H9 (cell line): ENCODE measurements at regions not wholly inside any gene's neighbourhood (a gene's known extent, or its start where the extent isn't known, plus 50 kb on each side); places are given as distances from the start of the nearest gene placed in this dataset.

Source experiments
- DNase-seq: peaks from one replicate; pipeline ENCODE4 v3.0.0-alpha.2; 2017
- H2AFZ ChIP-seq: one replicate; pipeline ENCODE4 v1.6.1; 2013; ENCODE audit warnings: mild to moderate bottlenecking, low read length, control low read depth, moderate library complexity
- H2AK5ac ChIP-seq: 2 replicates; pipeline ENCODE4 v1.6.1; 2013; ENCODE audit warnings: low read length, control low read depth, mixed read lengths; ENCODE audit not compliant: insufficient read length
- H2BK120ac ChIP-seq: one replicate; pipeline ENCODE4 v1.6.1; 2013; ENCODE audit warnings: low read depth, mild to moderate bottlenecking, low read length, control low read depth, inconsistent platforms; ENCODE audit not compliant: poor library complexity, severe bottlenecking
- H2BK12ac ChIP-seq: 2 replicates; pipeline ENCODE4 v1.6.1; 2013; ENCODE audit warnings: low read length, control low read depth, mixed read lengths, low read depth; ENCODE audit not compliant: insufficient read length
- H2BK15ac ChIP-seq: 2 replicates; pipeline ENCODE4 v1.6.1; 2013; ENCODE audit warnings: low read depth, low read length, control low read depth
- H2BK20ac ChIP-seq: one replicate; pipeline ENCODE4 v1.6.1; 2013; ENCODE audit warnings: low read depth, mild to moderate bottlenecking, low read length, control low read depth, inconsistent platforms; ENCODE audit not compliant: poor library complexity, severe bottlenecking
- H2BK5ac ChIP-seq: 2 replicates; pipeline ENCODE4 v1.6.1; 2013; ENCODE audit warnings: low read length, control low read depth, mixed read lengths; ENCODE audit not compliant: insufficient read length
- H3K14ac ChIP-seq: 2 replicates; pipeline ENCODE4 v1.6.1; 2013; ENCODE audit warnings: low read length, control low read depth; ENCODE audit not compliant: insufficient read depth
- H3K18ac ChIP-seq: 2 replicates; pipeline ENCODE4 v1.6.1; 2013; ENCODE audit warnings: low read depth, mild to moderate bottlenecking, mixed read lengths, low read length, control low read depth; ENCODE audit not compliant: insufficient read length
- H3K23ac ChIP-seq: 2 replicates; pipeline ENCODE4 v1.6.1; 2013; ENCODE audit warnings: low read length, control low read depth, mixed read lengths, low read depth; ENCODE audit not compliant: insufficient read length
- H3K23me2 ChIP-seq: 2 replicates; pipeline ENCODE4 v1.6.1; 2013; ENCODE audit warnings: low read depth, mild to moderate bottlenecking, mixed read lengths, low read length, control low read depth; ENCODE audit not compliant: insufficient read length, poor library complexity, severe bottlenecking
- H3K27ac ChIP-seq: 2 replicates; pipeline ENCODE4 v1.5.1; 2013; ENCODE audit warnings: low read length, control low read depth, mixed read lengths, low read depth; ENCODE audit not compliant: insufficient read length
- H3K27me3 ChIP-seq: 2 replicates; pipeline ENCODE4 v1.6.1; 2013; ENCODE audit warnings: low read length, control low read depth, inconsistent platforms; ENCODE audit not compliant: insufficient read depth
- H3K4ac ChIP-seq: 2 replicates; pipeline ENCODE4 v1.6.1; 2013; ENCODE audit warnings: low read depth, mild to moderate bottlenecking, control low read depth, inconsistent platforms, low read length, moderate library complexity
- H3K4me1 ChIP-seq: 2 replicates; pipeline ENCODE4 v1.6.1; 2013; ENCODE audit warnings: low read length, control low read depth, inconsistent platforms; ENCODE audit not compliant: insufficient read depth
- H3K4me2 ChIP-seq: 2 replicates; pipeline ENCODE4 v1.6.1; 2013; ENCODE audit warnings: low read length, control low read depth, mixed read lengths; ENCODE audit not compliant: insufficient read length, insufficient read depth
- H3K56ac ChIP-seq: 2 replicates; pipeline ENCODE4 v1.6.1; 2013; ENCODE audit warnings: low read depth, mild to moderate bottlenecking, mixed read lengths, low read length, control low read depth; ENCODE audit not compliant: insufficient read length
- H3K79me1 ChIP-seq: 2 replicates; pipeline ENCODE4 v1.6.1; 2013; ENCODE audit warnings: low read depth, mild to moderate bottlenecking, moderate library complexity, low read length, control low read depth, inconsistent platforms; ENCODE audit not compliant: insufficient read depth, poor library complexity, severe bottlenecking
- H3K79me2 ChIP-seq: 2 replicates; pipeline ENCODE4 v1.6.1; 2013; ENCODE audit warnings: low read length, control low read depth, inconsistent platforms; ENCODE audit not compliant: insufficient read depth
- H3K9ac ChIP-seq: 2 replicates; pipeline ENCODE4 v1.6.1; 2013; ENCODE audit warnings: low read length, control low read depth, mixed read lengths; ENCODE audit not compliant: insufficient read length; ENCODE audit errors: extremely low read depth
- H3K9me3 ChIP-seq: one replicate; pipeline ENCODE4 v1.6.1; 2013; ENCODE audit warnings: low read depth, low read length, inconsistent platforms; ENCODE audit not compliant: control insufficient read depth
- H3T11ph ChIP-seq: one replicate; pipeline ENCODE4 v1.6.1; 2013; ENCODE audit warnings: mild to moderate bottlenecking, low read length, control low read depth, inconsistent platforms
- H4K20me1 ChIP-seq: one replicate; pipeline ENCODE4 v1.6.1; 2013; ENCODE audit not compliant: control insufficient read depth, insufficient read length, insufficient read depth
- H4K5ac ChIP-seq: 2 replicates; pipeline ENCODE4 v1.6.1; 2013; ENCODE audit warnings: low read depth, mild to moderate bottlenecking, mixed read lengths, low read length, control low read depth; ENCODE audit not compliant: insufficient read length
- H4K8ac ChIP-seq: replicated peaks from 2 replicates; pipeline ENCODE4 v1.6.1; 2013; ENCODE audit warnings: low read length, control low read depth, mixed read lengths, low read depth; ENCODE audit not compliant: insufficient read length
- H4K91ac ChIP-seq: 2 replicates; pipeline ENCODE4 v1.6.1; 2013; ENCODE audit warnings: low read depth, mild to moderate bottlenecking, moderate library complexity, mixed read lengths, low read length, control low read depth; ENCODE audit not compliant: insufficient read length
- H3K27ac Mint-ChIP-seq, 3 experiments: 2 replicates in 2 of 3; 3 replicates in 1 of 3; pipeline ENCODE4 v1.8.0; 2020 to 2021; ENCODE audit warnings: mixed read lengths in 3 of 3, mild to moderate bottlenecking in 1 of 3, moderate library complexity in 1 of 3
- H3K27me3 Mint-ChIP-seq: 2 replicates; pipeline ENCODE4 v1.8.0; 2021; ENCODE audit warnings: low read depth, mild to moderate bottlenecking, moderate library complexity, mixed read lengths
- H3K36me3 Mint-ChIP-seq, 3 experiments: 2 replicates in 2 of 3; 3 replicates in 1 of 3; pipeline ENCODE4 v1.8.0; 2020 to 2021; ENCODE audit warnings: low read depth in 3 of 3, mixed read lengths in 3 of 3; ENCODE audit not compliant: insufficient read depth in 1 of 3
- H3K4me1 Mint-ChIP-seq, 2 experiments: 2 replicates each; pipeline ENCODE4 v1.8.0; 2020; ENCODE audit warnings: mixed read lengths in 2 of 2
- H3K4me3 Mint-ChIP-seq, 2 experiments: 2 replicates in 1 of 2; 3 replicates in 1 of 2; pipeline ENCODE4 v1.8.0; 2020 to 2021; ENCODE audit warnings: mild to moderate bottlenecking in 2 of 2, mixed read lengths in 2 of 2, moderate library complexity in 1 of 2
- H3K9me3 Mint-ChIP-seq, 2 experiments: 2 replicates in 1 of 2; 3 replicates in 1 of 2; pipeline ENCODE4 v1.8.0; 2020; ENCODE audit warnings: mild to moderate bottlenecking in 2 of 2, mixed read lengths in 2 of 2, moderate library complexity in 1 of 2
- CTCF ChIP-seq: fragments of 200-600 bp; sonication (generic); conservative IDR thresholded peaks from 3 replicates; pipeline ENCODE4 v1.8.0; 2021; ENCODE audit warnings: antibody characterized with exemption, mild to moderate bottlenecking
- whole genome bisulfite sequencing: extraction: QIAGEN DNeasy Blood & Tissue Kit; methylation state at CpG from one replicate; pipeline ENCODE4 v1.1.7; 2013; ENCODE audit warnings: missing lambda C conversion rate, low lambda C conversion rate, mixed read lengths; ENCODE audit not compliant: insufficient read length; ENCODE audit errors: extremely low coverage; 5-methylcytosine and 5-hydroxymethylcytosine counted together

GRCh38 chr6:77030929-77031674 lies 432.2 kb downstream of the HTR1B start:
- Histone ChIP-seq H2BK12ac (no peak overlapping the region), H3K14ac (no peak overlapping the region), H3K56ac (no peak overlapping the region), H2BK120ac (no peak overlapping the region), H3K4me2 (no peak overlapping the region), H4K20me1 (no peaks in the 10 kb centered on the region), H2BK20ac (no peak overlapping the region), H3K23ac (no peak overlapping the region), H3K27ac (no peak overlapping the region), H3T11ph (no peak overlapping the region), H4K5ac (no peak overlapping the region), H3K9ac (no peak overlapping the region), H3K4ac (no peak overlapping the region), H3K79me2 (no peaks in the 10 kb centered on the region), H4K91ac (no peak overlapping the region), H2AK5ac (no peak overlapping the region), H3K23me2 (no peaks in the 10 kb centered on the region), H2BK15ac (no peak overlapping the region), H3K9me3 (no peaks in the 10 kb centered on the region), H2BK5ac (no peak overlapping the region), H3K27me3 (no peaks in the 10 kb centered on the region), H3K18ac (no peak overlapping the region), H2AFZ (no peak overlapping the region), H3K4me1 (no peaks in the 10 kb centered on the region; the same call in 1 of the 2 replicates), H4K8ac (no peak overlapping the region), H3K79me1 (no peaks in the 10 kb centered on the region)
- Mint-ChIP-seq H3K9me3 (no peaks in the 10 kb centered on the region; a peak in 1 of 5 replicates), H3K4me1 (peaks cover 8% of the 10 kb centered on the region in 2 experiments), H3K27ac (no peak overlapping the region), H3K4me3 (no peak overlapping the region), H3K27me3 (no peaks in the 10 kb centered on the region), H3K36me3 (no peaks in the 10 kb centered on the region)
- no peak for DNase-seq
- TF ChIP-seq CTCF, result no peak
- WGBS, result no CpG with 5 or more reads among the region's 7 CpGs
